Chondrocyte (in vitro differentiated cells): ENCODE measurements at regions not wholly inside any gene's neighbourhood (a gene's known extent, or its start where the extent isn't known, plus 50 kb on each side); places are given as distances from the start of the nearest gene placed in this dataset.

Source experiments
- DNase-seq: peaks from one replicate; pipeline ENCODE4 v3.0.0; 2021; ENCODE audit warnings: mixed read lengths, low spot score
- H3K27ac Mint-ChIP-seq: one replicate; pipeline ENCODE4 v1.8.0; 2021; ENCODE audit warnings: mild to moderate bottlenecking, moderate library complexity, mixed read lengths; ENCODE audit not compliant: unreplicated experiment
- H3K27me3 Mint-ChIP-seq: 2 replicates; pipeline ENCODE4 v1.8.0; 2021; ENCODE audit warnings: low read depth, mixed read lengths
- H3K36me3 Mint-ChIP-seq: 2 replicates; pipeline ENCODE4 v1.8.0; 2021; ENCODE audit warnings: low read depth, mixed read lengths
- H3K4me1 Mint-ChIP-seq: 2 replicates; pipeline ENCODE4 v1.8.0; 2021; ENCODE audit warnings: low read depth, mild to moderate bottlenecking, mixed read lengths
- H3K4me3 Mint-ChIP-seq: one replicate; pipeline ENCODE4 v1.8.0; 2021; ENCODE audit warnings: mild to moderate bottlenecking, moderate library complexity, mixed read lengths; ENCODE audit not compliant: unreplicated experiment
- H3K9me3 Mint-ChIP-seq: 2 replicates; pipeline ENCODE4 v1.8.0; 2021; ENCODE audit warnings: low read depth, mixed read lengths
- CTCF ChIP-seq: fragments of 200-600 bp; sonication (generic); IDR thresholded peaks from 2 replicates; pipeline ENCODE4 v1.5.0; 2021; ENCODE audit warnings: antibody characterized with exemption, mild to moderate bottlenecking, moderate library complexity

- H3K27me3 Mint-ChIP-seq: peaks cover 6% of the 10 kb centered on the region
- TF ChIP-seq CTCF: no peak
- H3K4me1 Mint-ChIP-seq: no peaks in the 10 kb centered on the region
- no peaks in the 10 kb centered on the region for H3K36me3 Mint-ChIP-seq
- no peak overlapping the region for H3K4me3 Mint-ChIP-seq
- H3K9me3 Mint-ChIP-seq: peaks cover 3% of the 10 kb centered on the region
- DNase-seq: no peak
- no peak overlapping the region for H3K27ac Mint-ChIP-seq
Measured at GRCh38 chr1:95551201-95551600, 317.2 kb downstream of the RWDD3 start.

DNA sequence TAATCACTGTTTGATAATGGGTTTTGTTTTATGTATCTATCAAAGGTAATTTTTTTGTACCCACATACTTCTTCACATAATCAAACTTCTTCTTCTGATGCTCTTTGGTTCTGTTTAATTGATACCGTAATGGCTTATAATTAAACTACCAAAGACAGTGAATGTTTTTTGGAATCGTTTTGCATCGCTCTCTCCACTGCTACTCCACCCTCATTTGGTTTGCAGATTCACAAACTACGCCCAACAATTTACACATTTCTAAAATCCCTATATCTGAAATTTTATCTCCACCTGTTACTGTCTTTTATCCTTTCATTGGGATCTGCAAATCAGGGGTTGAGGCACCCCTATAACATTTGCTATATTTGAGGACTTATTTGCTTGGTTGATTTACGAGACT lies 319.6 kb downstream of the RWDD3 start:
- H3K27ac Mint-ChIP-seq: no peak overlapping the region
- no peak for DNase-seq
- TF ChIP-seq CTCF: no peak
- no peaks in the 10 kb centered on the region for H3K4me1 Mint-ChIP-seq
- peaks cover 3% of the 10 kb centered on the region for H3K27me3 Mint-ChIP-seq
- no peak overlapping the region for H3K4me3 Mint-ChIP-seq
- H3K9me3 Mint-ChIP-seq: peaks cover 14% of the 10 kb centered on the region
- H3K36me3 Mint-ChIP-seq: no peaks in the 10 kb centered on the region

- no peaks in the 10 kb centered on the region for H3K36me3 Mint-ChIP-seq
- H3K27ac Mint-ChIP-seq: no peak overlapping the region
- no peak overlapping the region for H3K4me3 Mint-ChIP-seq
- TF ChIP-seq CTCF: no peak
- peaks cover 14% of the 10 kb centered on the region for H3K9me3 Mint-ChIP-seq
- H3K27me3 Mint-ChIP-seq: peaks cover 3% of the 10 kb centered on the region
- DNase-seq: no peak
- no peaks in the 10 kb centered on the region for H3K4me1 Mint-ChIP-seq
Measured at GRCh38 chr1:95554408-95554807, 320.4 kb downstream of the RWDD3 start.

- Mint-ChIP-seq H3K4me1 (no peaks in the 10 kb centered on the region), H3K36me3 (no peaks in the 10 kb centered on the region), H3K27ac (no peak overlapping the region), H3K9me3 (peaks cover 14% of the 10 kb centered on the region), H3K4me3 (no peak overlapping the region), H3K27me3 (no peaks in the 10 kb centered on the region)
- TF ChIP-seq CTCF: no peak
- no peak for DNase-seq
Measured at GRCh38 chr1:95558791-95559190, 324.8 kb downstream of the RWDD3 start.

DNA sequence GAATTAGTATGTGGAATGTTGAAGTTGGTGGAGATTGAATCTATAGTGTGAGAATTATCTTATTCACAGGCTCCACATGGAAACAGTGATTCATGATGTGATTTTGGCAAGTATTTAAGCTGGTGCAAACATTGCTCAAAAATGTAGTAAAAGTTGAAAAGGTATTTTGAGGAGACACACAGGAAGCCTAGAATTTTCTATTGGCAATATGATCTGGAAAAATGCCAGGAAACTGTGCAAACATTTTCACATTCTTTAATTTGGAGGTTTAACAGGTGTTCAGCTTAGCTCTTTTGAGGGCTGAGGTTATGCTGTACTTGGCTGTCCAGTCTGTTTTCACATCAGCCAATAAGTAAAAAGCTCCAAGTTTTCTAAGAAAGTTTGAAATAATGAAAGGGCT lies 327.3 kb downstream of the RWDD3 start:
- H3K4me1 Mint-ChIP-seq: no peaks in the 10 kb centered on the region
- H3K36me3 Mint-ChIP-seq: no peaks in the 10 kb centered on the region
- no peak for TF ChIP-seq CTCF
- H3K9me3 Mint-ChIP-seq: peaks cover 12% of the 10 kb centered on the region
- H3K27me3 Mint-ChIP-seq: no peaks in the 10 kb centered on the region
- no peak for DNase-seq
- no peak overlapping the region for H3K4me3 Mint-ChIP-seq
- no peak overlapping the region for H3K27ac Mint-ChIP-seq
